HEK293 (cell line): ENCODE measurements at regions not wholly inside any gene's neighbourhood (a gene's known extent, or its start where the extent isn't known, plus 50 kb on each side); places are given as distances from the start of the nearest gene placed in this dataset.

Experiments
- CTCF ChIP-seq: fragments of 450-650 bp; formaldehyde crosslinking; IDR thresholded peaks from 2 replicates; pipeline ENCODE4 v1.5.1; 2016; ENCODE audit warnings: missing biosample characterization, missing genetic modification characterization
- KLF10 ChIP-seq: fragments of 450-650 bp; IDR thresholded peaks from 2 replicates; pipeline ENCODE4 v1.5.1; 2018; ENCODE audit warnings: missing biosample characterization, mild to moderate bottlenecking, missing genetic modification characterization
- ZNF558 ChIP-seq: fragments of 450-650 bp; formaldehyde crosslinking; IDR thresholded peaks from 2 replicates; pipeline ENCODE4 v1.5.1; 2016; ENCODE audit warnings: missing biosample characterization, missing genetic modification characterization

GRCh38 chr20:53764415-53764800 is 170.8 kb upstream of the ZNF217 start:
- TF ChIP-seq CTCF (tag by site-specific recombination), result no peak
- no peak for TF ChIP-seq ZNF558 (tag by site-specific recombination)
- TF ChIP-seq KLF10 (tag by site-specific recombination), result no peak
